ENCODE measurements at regions not wholly inside any gene's neighbourhood (a gene's known extent, or its start where the extent isn't known, plus 50 kb on each side); places are given as distances from the start of the nearest gene placed in this dataset.

DNA sequence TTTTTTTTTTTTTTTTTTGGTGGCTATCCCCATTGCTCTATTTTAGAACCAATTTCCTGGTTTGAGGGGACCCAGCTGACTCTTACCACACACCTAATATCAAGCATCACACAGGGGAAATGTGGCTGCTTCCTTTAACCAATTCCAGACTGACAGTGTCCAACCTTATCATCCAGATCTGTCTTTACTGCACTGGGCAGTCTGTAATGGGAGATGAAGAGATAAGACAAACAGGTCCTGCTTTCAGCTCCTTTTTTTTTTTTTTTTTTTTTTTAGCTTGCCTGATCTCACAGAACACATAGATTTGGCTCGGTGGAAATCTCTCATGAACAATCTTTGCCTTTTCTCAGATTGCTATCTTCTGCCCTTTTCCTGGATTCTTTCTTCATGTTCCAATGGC lies 198.8 kb upstream of the TYRP1 start:
- TF ChIP-seq POLR2AphosphoS5 (IDR thresholded peaks at IDR 0.05) (no peak), EP300 (IDR thresholded peaks at IDR 0.05) (no peak), POLR2A (IDR thresholded peaks at IDR 0.05) (no peak)
- TF ChIP-seq, protein P1, sequence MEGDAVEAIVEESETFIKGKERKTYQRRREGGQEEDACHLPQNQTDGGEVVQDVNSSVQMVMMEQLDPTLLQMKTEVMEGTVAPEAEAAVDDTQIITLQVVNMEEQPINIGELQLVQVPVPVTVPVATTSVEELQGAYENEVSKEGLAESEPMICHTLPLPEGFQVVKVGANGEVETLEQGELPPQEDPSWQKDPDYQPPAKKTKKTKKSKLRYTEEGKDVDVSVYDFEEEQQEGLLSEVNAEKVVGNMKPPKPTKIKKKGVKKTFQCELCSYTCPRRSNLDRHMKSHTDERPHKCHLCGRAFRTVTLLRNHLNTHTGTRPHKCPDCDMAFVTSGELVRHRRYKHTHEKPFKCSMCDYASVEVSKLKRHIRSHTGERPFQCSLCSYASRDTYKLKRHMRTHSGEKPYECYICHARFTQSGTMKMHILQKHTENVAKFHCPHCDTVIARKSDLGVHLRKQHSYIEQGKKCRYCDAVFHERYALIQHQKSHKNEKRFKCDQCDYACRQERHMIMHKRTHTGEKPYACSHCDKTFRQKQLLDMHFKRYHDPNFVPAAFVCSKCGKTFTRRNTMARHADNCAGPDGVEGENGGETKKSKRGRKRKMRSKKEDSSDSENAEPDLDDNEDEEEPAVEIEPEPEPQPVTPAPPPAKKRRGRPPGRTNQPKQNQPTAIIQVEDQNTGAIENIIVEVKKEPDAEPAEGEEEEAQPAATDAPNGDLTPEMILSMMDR (IDR thresholded peaks at IDR 0.05): no peak

Data from gastroesophageal sphincter (tissue), 3 donors.